ENCODE measurements at regions not wholly inside any gene's neighbourhood (a gene's known extent, or its start where the extent isn't known, plus 50 kb on each side); places are given as distances from the start of the nearest gene placed in this dataset.
"Not testable (repeated sequence)": the region's sequence is repeated elsewhere in the genome, so short reads cannot be mapped to it uniquely, and the experiment has no call there.

DNA sequence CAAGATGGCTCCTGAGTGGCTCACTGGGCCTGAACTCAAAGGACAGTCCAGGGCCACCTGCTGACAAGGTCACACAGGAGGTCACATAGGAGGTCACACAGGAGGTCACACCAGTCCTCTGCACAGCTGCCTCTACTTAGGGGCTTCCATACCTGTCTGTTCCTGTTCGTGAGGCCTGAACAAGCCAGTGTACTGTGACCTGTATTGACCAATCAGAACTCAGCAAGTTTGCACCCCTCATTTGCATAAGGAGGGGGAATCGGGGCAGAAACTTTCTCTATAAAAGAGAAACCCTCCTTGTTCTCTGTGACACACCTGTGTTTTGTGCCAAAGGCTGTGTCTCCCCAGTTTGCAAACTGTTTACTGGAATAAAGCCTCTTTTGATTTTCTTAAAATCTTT is 478.9 kb downstream of the EIPR1 start:
- no peak for TF ChIP-seq CTCF (IDR thresholded peaks at IDR 0.05; ENCODE audit: insufficient read depth, low read length)
- H3K4me3 ChIP-seq (ENCODE audit: low read depth, low read length): no peak overlapping the region
- DNase-seq (ENCODE audit: low read depth): no peak

- H3K4me3 ChIP-seq (ENCODE audit: low read depth, low read length): no peak overlapping the region
- TF ChIP-seq CTCF (IDR thresholded peaks at IDR 0.05; ENCODE audit: insufficient read depth, low read length): no peak
- DNase-seq (ENCODE audit: low read depth): no peak
Measured at GRCh38 chr2:2896643-2897042, 481.0 kb downstream of the EIPR1 start.

GRCh38 chr2:2896011-2896410 is 481.6 kb downstream of the EIPR1 start:
- TF ChIP-seq CTCF (IDR thresholded peaks at IDR 0.05; ENCODE audit: insufficient read depth, low read length): no peak
- DNase-seq (ENCODE audit: low read depth): no peak
- no peak overlapping the region for H3K4me3 ChIP-seq (ENCODE audit: low read depth, low read length)

GRCh38 chr2:2894011-2894410 is 483.6 kb downstream of the EIPR1 start:
- DNase-seq (ENCODE audit: low read depth); H3K4me3 ChIP-seq (ENCODE audit: low read depth, low read length): not testable (repeated sequence)

DNA sequence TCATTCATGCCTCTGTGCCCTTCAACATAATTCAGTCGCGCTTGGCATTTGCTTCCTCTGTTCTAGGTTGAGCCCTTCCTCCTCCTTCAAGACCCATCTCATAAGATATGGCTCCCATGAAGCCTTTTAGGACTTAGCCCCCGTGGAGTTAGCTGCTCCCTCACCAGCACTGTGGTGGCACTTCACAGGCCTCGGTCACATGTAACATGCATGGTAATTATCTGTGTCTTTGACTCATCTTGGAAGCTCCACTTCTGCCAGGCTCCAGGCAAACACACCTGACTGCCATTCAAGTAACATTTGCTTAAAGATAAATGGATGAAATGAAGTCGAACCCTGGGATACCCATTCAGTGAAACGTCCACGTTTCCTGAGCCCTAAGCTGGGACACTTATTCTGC is 484.7 kb downstream of the EIPR1 start:
- no peak overlapping the region for H3K4me3 ChIP-seq (ENCODE audit: low read depth, low read length)
- no peak for TF ChIP-seq CTCF (IDR thresholded peaks at IDR 0.05; ENCODE audit: insufficient read depth, low read length)
- no peak for DNase-seq (ENCODE audit: low read depth)

DNA sequence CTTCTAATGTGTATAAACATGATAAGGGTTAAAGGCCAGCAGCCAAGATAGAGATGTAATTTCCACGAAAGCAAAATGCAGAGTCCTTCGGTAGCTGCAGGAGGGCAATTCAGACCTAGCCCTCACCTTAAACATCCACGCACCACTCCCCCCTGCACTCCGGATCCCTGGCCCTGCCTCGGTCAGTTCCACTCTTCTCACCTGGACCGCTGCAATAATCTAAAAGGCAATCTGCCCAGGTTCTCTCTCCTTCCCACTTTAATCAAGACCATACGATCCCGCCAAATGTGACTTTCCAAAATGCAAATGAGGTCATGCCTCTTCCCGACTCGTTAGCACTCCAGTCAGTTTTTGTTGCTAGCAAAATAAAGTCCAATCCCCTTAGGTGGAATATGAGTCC is 485.2 kb downstream of the EIPR1 start:
- no peak overlapping the region for H3K4me3 ChIP-seq (ENCODE audit: low read depth, low read length)
- DNase-seq (ENCODE audit: low read depth): no peak
- TF ChIP-seq CTCF (IDR thresholded peaks at IDR 0.05; ENCODE audit: insufficient read depth, low read length): no peak

DNA sequence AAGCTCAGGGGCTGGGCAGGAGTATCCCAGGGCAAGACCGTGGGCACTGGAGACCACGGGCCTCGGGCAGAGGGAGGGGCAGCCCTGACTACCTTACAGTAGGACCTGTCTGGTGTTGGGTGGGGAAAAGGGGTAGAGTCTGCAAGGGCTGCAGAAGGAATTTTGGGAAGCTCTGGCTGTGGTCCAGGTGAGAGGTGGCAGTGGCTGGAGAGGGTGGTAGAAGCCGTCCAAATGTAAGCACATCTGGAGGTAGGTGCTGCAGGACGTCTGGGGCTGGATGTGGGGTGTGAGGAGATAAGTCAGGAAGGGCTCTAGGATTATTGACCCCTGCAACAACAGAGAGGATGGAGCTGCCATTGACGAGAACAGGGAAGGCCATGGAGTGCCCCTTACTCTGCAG is 486.7 kb downstream of the EIPR1 start:
- no peak for TF ChIP-seq CTCF (IDR thresholded peaks at IDR 0.05; ENCODE audit: insufficient read depth, low read length)
- H3K4me3 ChIP-seq (ENCODE audit: low read depth, low read length): no peak overlapping the region
- no peak for DNase-seq (ENCODE audit: low read depth)

All from fibroblast of the aortic adventitia (primary cell).